ENCODE measurements at regions not wholly inside any gene's neighbourhood (a gene's known extent, or its start where the extent isn't known, plus 50 kb on each side); places are given as distances from the start of the nearest gene placed in this dataset.

DNA sequence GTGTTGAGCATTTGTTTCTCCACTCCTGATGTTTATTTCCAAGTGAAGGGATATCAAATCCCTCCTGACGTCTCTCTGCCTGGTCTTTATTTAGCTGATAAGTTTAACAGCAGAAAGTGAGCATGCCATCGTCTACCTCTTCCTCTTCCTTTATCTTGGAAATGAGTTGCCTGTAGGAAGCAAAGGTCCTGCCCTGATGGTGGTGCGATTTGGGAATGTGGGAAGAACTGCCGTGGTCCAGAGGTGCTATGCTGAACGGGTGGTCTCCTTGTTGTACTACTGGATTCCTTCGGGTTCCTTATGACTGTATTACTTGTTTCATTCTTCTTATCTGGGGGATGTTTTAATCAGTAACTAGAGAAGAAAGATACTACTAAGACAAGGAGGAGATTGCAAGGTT, 217.5 kb downstream of the PMAIP1 start:
- DNase-seq (ENCODE audit: insufficient read length, low spot score) (no peak), FAIRE-seq (no peak)
- TF ChIP-seq, protein P1, sequence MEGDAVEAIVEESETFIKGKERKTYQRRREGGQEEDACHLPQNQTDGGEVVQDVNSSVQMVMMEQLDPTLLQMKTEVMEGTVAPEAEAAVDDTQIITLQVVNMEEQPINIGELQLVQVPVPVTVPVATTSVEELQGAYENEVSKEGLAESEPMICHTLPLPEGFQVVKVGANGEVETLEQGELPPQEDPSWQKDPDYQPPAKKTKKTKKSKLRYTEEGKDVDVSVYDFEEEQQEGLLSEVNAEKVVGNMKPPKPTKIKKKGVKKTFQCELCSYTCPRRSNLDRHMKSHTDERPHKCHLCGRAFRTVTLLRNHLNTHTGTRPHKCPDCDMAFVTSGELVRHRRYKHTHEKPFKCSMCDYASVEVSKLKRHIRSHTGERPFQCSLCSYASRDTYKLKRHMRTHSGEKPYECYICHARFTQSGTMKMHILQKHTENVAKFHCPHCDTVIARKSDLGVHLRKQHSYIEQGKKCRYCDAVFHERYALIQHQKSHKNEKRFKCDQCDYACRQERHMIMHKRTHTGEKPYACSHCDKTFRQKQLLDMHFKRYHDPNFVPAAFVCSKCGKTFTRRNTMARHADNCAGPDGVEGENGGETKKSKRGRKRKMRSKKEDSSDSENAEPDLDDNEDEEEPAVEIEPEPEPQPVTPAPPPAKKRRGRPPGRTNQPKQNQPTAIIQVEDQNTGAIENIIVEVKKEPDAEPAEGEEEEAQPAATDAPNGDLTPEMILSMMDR (IDR thresholded peaks at IDR 0.05; ENCODE audit: insufficient read depth, missing control alignments) = no peak

DNA sequence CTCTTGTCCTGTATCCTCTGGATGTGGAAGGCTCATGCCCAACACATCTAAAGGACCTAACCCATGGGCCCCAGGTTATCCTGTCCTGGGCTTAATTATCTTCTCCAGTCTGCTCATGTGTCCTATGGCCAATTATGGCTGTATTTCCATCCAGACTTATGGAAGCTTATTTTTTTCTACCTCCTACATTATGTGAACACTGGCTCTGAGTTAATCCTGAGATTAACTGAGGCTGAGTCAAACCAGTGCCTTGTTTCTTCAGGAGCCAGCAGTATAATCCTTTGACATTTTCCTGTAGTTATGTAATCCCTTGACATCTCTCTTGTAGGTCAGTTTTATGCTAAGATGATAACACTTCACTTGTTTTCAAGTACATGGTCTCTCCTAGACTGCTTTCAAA, 213.6 kb downstream of the PMAIP1 start:
- TF ChIP-seq, protein P1 (IDR thresholded peaks at IDR 0.05; ENCODE audit: insufficient read depth, missing control alignments) = no peak
- DNase-seq (ENCODE audit: insufficient read length, low spot score) (peak; percentile 77), FAIRE-seq (peak; percentile 100)

DNA sequence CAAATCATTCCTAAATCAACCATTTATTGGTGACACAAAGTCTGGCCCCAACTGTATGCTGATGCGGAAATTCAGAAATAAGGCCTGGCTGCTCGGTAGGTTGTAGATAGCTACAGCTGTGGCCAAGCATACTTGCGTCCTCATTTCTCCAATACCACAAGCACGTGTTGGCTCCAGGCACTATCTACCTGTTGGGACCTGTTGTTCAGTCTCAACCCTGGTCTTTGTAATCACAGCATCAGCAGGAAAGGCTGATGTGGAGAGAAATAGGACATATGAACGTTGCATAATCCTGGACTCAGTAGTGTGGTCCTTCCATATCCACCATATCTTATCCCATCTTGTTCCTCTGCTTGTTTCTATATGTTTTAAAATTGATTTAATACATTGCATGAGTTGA, 212.6 kb downstream of the PMAIP1 start:
- TF ChIP-seq, protein P1 (IDR thresholded peaks at IDR 0.05; ENCODE audit: insufficient read depth, missing control alignments) = no peak
- no peak for DNase-seq (ENCODE audit: insufficient read length, low spot score)
- no peak for FAIRE-seq

DNA sequence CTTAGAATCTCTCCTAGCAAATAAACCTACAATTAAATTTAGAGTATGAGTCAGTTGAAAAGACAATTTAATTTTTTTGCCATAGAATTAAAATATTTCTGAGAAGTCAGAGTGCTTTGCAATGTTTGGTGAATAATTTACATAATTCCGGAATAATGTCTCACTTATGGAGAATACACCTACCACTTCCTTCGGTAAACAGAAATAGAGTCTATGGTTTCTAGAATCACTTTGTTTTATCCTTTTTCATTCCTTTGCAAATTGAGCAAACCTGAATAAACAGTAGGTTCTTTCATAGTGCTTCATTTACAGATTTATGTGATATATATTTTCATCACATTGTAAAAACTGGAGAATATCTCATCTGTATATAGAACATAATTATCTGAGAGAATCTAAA, 211.7 kb downstream of the PMAIP1 start:
- DNase-seq (ENCODE audit: insufficient read length, low spot score) (no peak), FAIRE-seq (no peak)
- TF ChIP-seq, protein P1 (IDR thresholded peaks at IDR 0.05; ENCODE audit: insufficient read depth, missing control alignments) = no peak

DNA sequence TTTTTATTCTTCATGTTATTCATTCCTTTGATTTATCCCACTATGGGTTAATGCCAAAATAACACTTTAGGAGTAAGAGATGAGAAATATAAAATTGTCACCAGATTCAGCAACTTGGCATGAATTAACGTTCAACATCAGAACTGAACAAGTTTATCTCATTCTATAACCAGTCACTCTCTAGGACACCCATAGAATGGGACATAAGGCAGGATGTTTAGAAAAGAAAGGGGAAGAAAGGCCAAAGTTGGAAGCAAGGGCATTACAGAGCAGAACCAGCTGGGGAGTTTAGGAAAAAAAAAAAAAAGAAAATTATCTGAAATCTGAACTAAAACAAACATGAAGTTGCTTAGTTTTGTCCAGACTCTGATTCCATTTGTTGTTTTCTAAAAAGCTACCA, 211.0 kb downstream of the PMAIP1 start:
- TF ChIP-seq, protein P1 (IDR thresholded peaks at IDR 0.05; ENCODE audit: insufficient read depth, missing control alignments) = no peak
- no peak for FAIRE-seq
- DNase-seq (ENCODE audit: insufficient read length, low spot score) = no peak

DNA sequence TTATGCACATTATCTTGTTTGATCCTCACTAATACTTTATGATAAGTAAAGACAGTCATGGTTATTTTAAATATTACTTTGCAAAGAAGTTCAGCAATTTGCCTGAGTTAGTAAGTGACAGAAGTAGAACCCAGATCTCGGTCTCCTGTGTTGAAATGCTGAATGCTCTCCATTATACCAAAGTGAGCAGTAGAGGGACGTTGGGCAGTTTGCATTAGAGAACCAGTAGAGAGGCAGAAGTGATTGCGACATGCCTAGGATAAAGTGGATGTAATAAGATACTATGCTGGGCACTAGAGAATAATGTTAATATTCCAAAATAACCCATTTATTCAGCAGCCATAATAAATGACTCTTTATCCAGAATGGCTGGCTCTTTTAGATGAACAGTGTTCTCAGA, 201.0 kb downstream of the PMAIP1 start:
- TF ChIP-seq, protein P1 (IDR thresholded peaks at IDR 0.05; ENCODE audit: insufficient read depth, missing control alignments) = no peak
- DNase-seq (ENCODE audit: insufficient read length, low spot score) (no peak), FAIRE-seq (no peak)

DNA sequence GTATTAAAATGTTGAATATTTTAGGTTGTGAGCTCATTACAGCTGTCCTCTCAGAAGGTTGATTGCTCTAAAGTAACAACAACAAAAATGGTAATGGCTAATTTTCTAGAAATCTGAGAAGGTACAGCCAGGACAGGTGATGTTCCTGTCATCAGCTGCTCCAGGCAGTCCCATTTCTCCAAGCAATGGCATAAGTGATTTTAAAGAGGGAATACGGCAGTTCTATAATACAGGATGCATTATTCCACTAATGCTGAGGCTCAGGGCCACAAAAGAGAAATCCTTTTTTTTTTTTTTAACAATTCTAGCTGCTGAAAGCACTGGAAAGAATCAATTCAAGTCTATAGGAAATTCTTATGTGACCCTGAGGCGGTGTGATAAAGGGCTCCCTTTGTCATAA, 199.9 kb downstream of the PMAIP1 start:
- TF ChIP-seq, protein P1 (IDR thresholded peaks at IDR 0.05; ENCODE audit: insufficient read depth, missing control alignments) = no peak
- FAIRE-seq = no peak
- no peak for DNase-seq (ENCODE audit: insufficient read length, low spot score)
